T-cell (primary cell): ENCODE measurements at regions not wholly inside any gene's neighbourhood (a gene's known extent, or its start where the extent isn't known, plus 50 kb on each side); places are given as distances from the start of the nearest gene placed in this dataset.
"Not testable (repeated sequence)": the region's sequence is repeated elsewhere in the genome, so short reads cannot be mapped to it uniquely, and the experiment has no call there.

Experiments
- ATAC-seq, 4 experiments: fragments of 200-7000 bp in 3 of 4; fragments of 150-1000 bp in 1 of 4; cut with Tn5 transposase; replicated peaks in 1 of 4; 1 replicate in 3 of 4; 2 replicates in 1 of 4; pipeline ENCODE4 v1.10.0; 2021; ENCODE audit warnings: moderate library complexity in 3 of 4, mild to moderate bottlenecking in 2 of 4, moderate number of reproducible peaks in 1 of 4
- CTCF ChIA-PET, 2 donors: fragments of 300-600 bp; sonication (Branson Sonifier 250); formaldehyde crosslinking; loops; one replicate each; lab custom pipeline; 2022; ENCODE audit warnings: antibody characterized with exemption in 2 of 2; lab: Charles Lee
- POLR2A ChIA-PET, 2 donors: fragments of 300-600 bp; sonication (Branson Sonifier 250); formaldehyde crosslinking; loops; one replicate each; lab custom pipeline; 2022; ENCODE audit warnings: antibody characterized with exemption in 2 of 2; lab: Charles Lee
- DNase-seq, 35 experiments: peaks; one replicate each; pipeline versions ENCODE4 v3.0.0 to v3.0.0-alpha.2; 2013 to 2023
- H3K27ac ChIP-seq: one replicate; pipeline ENCODE4 v1.5.1; 2013; ENCODE audit warnings: low read length
- H3K27me3 ChIP-seq, 2 experiments: replicated peaks in 1 of 2; 1 replicate in 1 of 2; 2 replicates in 1 of 2; pipeline versions ENCODE4 v1.6.1 to v1.7.0; 2013; ENCODE audit warnings: low read length in 1 of 2, mixed read lengths in 1 of 2; ENCODE audit not compliant: control insufficient read depth in 2 of 2, insufficient read depth in 2 of 2; ENCODE audit errors: extremely low read depth in 1 of 2
- H3K36me3 ChIP-seq, 2 donors: 1 replicate in 1 of 2; 2 replicates in 1 of 2; pipeline versions ENCODE4 v1.6.1 to v1.7.0; 2013; ENCODE audit warnings: low read length in 1 of 2; ENCODE audit not compliant: control insufficient read depth in 2 of 2, insufficient read depth in 1 of 2; ENCODE audit errors: extremely low read depth in 1 of 2
- H3K4me1 ChIP-seq, 2 experiments: 1 replicate in 1 of 2; 2 replicates in 1 of 2; pipeline versions ENCODE4 v1.6.1 to v1.7.0; 2013; ENCODE audit warnings: low read length in 2 of 2, mixed read lengths in 1 of 2; ENCODE audit not compliant: insufficient read depth in 2 of 2, control insufficient read depth in 1 of 2; ENCODE audit errors: extremely low read depth in 1 of 2
- H3K4me3 ChIP-seq, 2 donors: 1 replicate in 1 of 2; 2 replicates in 1 of 2; pipeline versions ENCODE4 v1.5.1 to v1.7.0; 2013; ENCODE audit warnings: mild to moderate bottlenecking in 2 of 2, low read length in 1 of 2, moderate library complexity in 1 of 2; ENCODE audit not compliant: control insufficient read depth in 1 of 2; ENCODE audit errors: extremely low read depth in 1 of 2
- H3K9me3 ChIP-seq: 2 replicates; pipeline ENCODE4 v1.7.0; 2013
- H3K27ac Mint-ChIP-seq, 2 donors: one replicate each; pipeline ENCODE4 v1.8.0; 2020 to 2021; ENCODE audit warnings: mild to moderate bottlenecking in 2 of 2, mixed read lengths in 2 of 2
- H3K27me3 Mint-ChIP-seq, 2 donors: one replicate each; pipeline ENCODE4 v1.8.0; 2021 to 2022; ENCODE audit warnings: mixed read lengths in 2 of 2
- H3K36me3 Mint-ChIP-seq: one replicate; pipeline ENCODE4 v1.8.0; 2021; ENCODE audit warnings: mixed read lengths
- H3K4me1 Mint-ChIP-seq, 3 donors: one replicate each; pipeline ENCODE4 v1.8.0; 2020 to 2022; ENCODE audit warnings: mixed read lengths in 3 of 3, mild to moderate bottlenecking in 1 of 3
- H3K4me3 Mint-ChIP-seq, 3 donors: one replicate each; pipeline ENCODE4 v1.8.0; 2020 to 2022; ENCODE audit warnings: mild to moderate bottlenecking in 3 of 3, mixed read lengths in 3 of 3, moderate library complexity in 3 of 3
- H3K9me3 Mint-ChIP-seq, 3 donors: one replicate each; pipeline ENCODE4 v1.8.0; 2020 to 2022; ENCODE audit warnings: mixed read lengths in 3 of 3
- WGBS: methylation state at CpG from one replicate; pipeline ENCODE4 v1.1.5; 2013; ENCODE audit warnings: missing lambda C conversion rate; ENCODE audit not compliant: insufficient coverage; 5-methylcytosine and 5-hydroxymethylcytosine counted together

- ATAC-seq: no peak
- Mint-ChIP-seq H3K36me3 (no peaks in the 10 kb centered on the region), H3K9me3 (no peaks in the 10 kb centered on the region), H3K4me3 (no peak overlapping the region), H3K27me3 (peaks cover 4 to 10% of the 10 kb centered on the region in 2 donors), H3K27ac (no peak overlapping the region), H3K4me1 (no peaks in the 10 kb centered on the region)
- CTCF ChIA-PET: no interaction called here
- Histone ChIP-seq H3K36me3 (no peaks in the 10 kb centered on the region), H3K4me1 (no peaks in the 10 kb centered on the region), H3K27me3 (peaks cover 0 to 23% of the 10 kb centered on the region in 2 experiments), H3K9me3 (no peaks in the 10 kb centered on the region), H3K27ac (no peak overlapping the region), H3K4me3 (no peak overlapping the region)
- POLR2A ChIA-PET: no interaction called here
- WGBS: 80% methylated on average over 3 of the region's 4 CpGs
- DNase-seq: no peak
Observed at GRCh38 chr14:106315436-106315835, 789.1 kb downstream of the TMEM121 start.

GRCh38 chr14:106317593-106317992, 791.2 kb downstream of the TMEM121 start:
- Mint-ChIP-seq H3K4me3 (no peak overlapping the region), H3K27ac (no peak overlapping the region), H3K9me3 (no peaks in the 10 kb centered on the region), H3K27me3 (peaks cover 7 to 8% of the 10 kb centered on the region in 2 donors), H3K36me3 (no peaks in the 10 kb centered on the region), H3K4me1 (no peaks in the 10 kb centered on the region)
- ATAC-seq (no peak), DNase-seq (no peak)
- Histone ChIP-seq H3K27me3 (peaks cover 0 to 23% of the 10 kb centered on the region in 2 experiments), H3K4me1 (no peaks in the 10 kb centered on the region), H3K36me3 (no peaks in the 10 kb centered on the region), H3K27ac (no peak overlapping the region), H3K4me3 (no peak overlapping the region), H3K9me3 (no peaks in the 10 kb centered on the region)
- CTCF ChIA-PET: no interaction called here
- WGBS: 29% methylated on average over 4 of the region's 5 CpGs
- POLR2A ChIA-PET: no interaction called here

- Mint-ChIP-seq H3K9me3 (no peaks in the 10 kb centered on the region), H3K36me3 (no peaks in the 10 kb centered on the region), H3K4me1 (no peaks in the 10 kb centered on the region), H3K27ac (no peak overlapping the region), H3K4me3 (no peak overlapping the region), H3K27me3 (peaks cover 10 to 16% of the 10 kb centered on the region in 2 donors)
- peak in 2 of 4 experiments; percentile 52 to 64 for ATAC-seq
- Histone ChIP-seq H3K36me3 (no peaks in the 10 kb centered on the region), H3K27ac (no peak overlapping the region), H3K4me3 (no peak overlapping the region), H3K4me1 (no peaks in the 10 kb centered on the region), H3K27me3 (peaks cover 0 to 23% of the 10 kb centered on the region in 2 experiments), H3K9me3 (no peaks in the 10 kb centered on the region)
- peak in 34 of 35 experiments; percentile 17 to 69 (median 50) for DNase-seq
- 20% methylated on average over 2 of the region's 3 CpGs for whole genome bisulfite sequencing
- ChIA-PET POLR2A (no interaction called here), CTCF (no interaction called here)
Observed at GRCh38 chr14:106318700-106319099, 792.3 kb downstream of the TMEM121 start.

- WGBS: 50% methylated on average over 2 of the region's 17 CpGs
- H3K27me3 Mint-ChIP-seq: peaks cover 16 to 19% of the 10 kb centered on the region in 2 donors
- ATAC-seq, POLR2A ChIA-PET, H3K4me3 ChIP-seq, H3K36me3 ChIP-seq, H3K4me3 Mint-ChIP-seq, H3K4me1 ChIP-seq, H3K9me3 ChIP-seq, H3K9me3 Mint-ChIP-seq, CTCF ChIA-PET, H3K36me3 Mint-ChIP-seq, H3K27ac ChIP-seq, H3K27ac Mint-ChIP-seq, H3K4me1 Mint-ChIP-seq: not testable (repeated sequence)
- peak in 14 of 35 experiments; percentile 8 to 58 (median 20) for DNase-seq
- H3K27me3 ChIP-seq: peaks cover 0 to 15% of the 10 kb centered on the region in 2 experiments
Observed at GRCh38 chr14:106323970-106324369, 797.6 kb downstream of the TMEM121 start.

GRCh38 chr14:106327234-106327633, 800.9 kb downstream of the TMEM121 start:
- CTCF ChIA-PET: interaction anchor here (0.7 to 1.2 kb wide), 3 partner anchors 19 to 34 kb away, joined by 3 to 6 read pairs (median 5); no protein-coding TSS in a partner anchor
- H3K27me3 Mint-ChIP-seq: peaks cover 33 to 36% of the 10 kb centered on the region in 2 donors

GRCh38 chr14:106327702-106328353, 801.4 kb downstream of the TMEM121 start:
- H3K4me3 ChIP-seq, H3K27ac ChIP-seq, H3K9me3 ChIP-seq, H3K9me3 Mint-ChIP-seq, ATAC-seq, H3K4me3 Mint-ChIP-seq, H3K27ac Mint-ChIP-seq, POLR2A ChIA-PET, H3K4me1 ChIP-seq, H3K36me3 Mint-ChIP-seq, H3K4me1 Mint-ChIP-seq, H3K36me3 ChIP-seq, DNase-seq: not testable (repeated sequence)
- 100% methylated on average over 1 of the region's 4 CpGs for WGBS
- CTCF ChIA-PET: interaction anchor here (0.7 to 1.2 kb wide), 2 partner anchors 19 to 30 kb away, joined by 3 to 5 read pairs; no protein-coding TSS in a partner anchor
- H3K27me3 ChIP-seq: peaks cover 0 to 11% of the 10 kb centered on the region in 2 experiments
- peaks cover 33% of the 10 kb centered on the region in 2 donors for H3K27me3 Mint-ChIP-seq

More at GRCh38 chr14:106327234-106327633, 800.9 kb downstream of the TMEM121 start:
- H3K9me3 ChIP-seq: no peaks in the 10 kb centered on the region
- H3K4me3 ChIP-seq: no peak overlapping the region
- H3K27ac ChIP-seq: no peak overlapping the region
- ATAC-seq (no peak), DNase-seq (no peak)
- Mint-ChIP-seq H3K4me1 (peaks cover 0 to 2% (median 0%) of the 10 kb centered on the region in 3 donors), H3K4me3 (no peak overlapping the region), H3K9me3 (no peaks in the 10 kb centered on the region), H3K27ac (no peak overlapping the region), H3K36me3 (no peaks in the 10 kb centered on the region)
- H3K36me3 ChIP-seq: no peaks in the 10 kb centered on the region
- POLR2A ChIA-PET: no interaction called here
- H3K4me1 ChIP-seq: no peaks in the 10 kb centered on the region
- 33% methylated on average over 1 of the region's 3 CpGs for WGBS
- H3K27me3 ChIP-seq: peaks cover 0 to 11% of the 10 kb centered on the region in 2 experiments
